ENCODE measurements at regions not wholly inside any gene's neighbourhood (a gene's known extent, or its start where the extent isn't known, plus 50 kb on each side); places are given as distances from the start of the nearest gene placed in this dataset.

- Histone ChIP-seq H4K8ac (ENCODE audit: extremely low read depth, insufficient read depth, low read length) (no peak overlapping the region), H3K79me1 (ENCODE audit: low read depth, low read length) (no peaks in the 10 kb centered on the region), H3K4me3 (ENCODE audit: extremely low read depth in 1 of 4, insufficient read depth in 2 of 4, low read depth in 3 of 4, low read length in 4 of 4) (no peak overlapping the region), H2BK15ac (ENCODE audit: low read length) (no peak overlapping the region), H3K4ac (replicated peaks; ENCODE audit: insufficient read length, low read depth, low read length) (no peak overlapping the region), H3K9ac (replicated peaks in 1 of 4; ENCODE audit: extremely low read depth in 1 of 4, low read depth in 3 of 4, low read length in 3 of 4) (no peak overlapping the region), H4K20me1 (replicated peaks in 1 of 2; ENCODE audit: control insufficient read depth in 1 of 2, insufficient read depth in 2 of 2, low read length in 2 of 2) (no peaks in the 10 kb centered on the region), H3K4me1 (replicated peaks in 1 of 4; ENCODE audit: control insufficient read depth in 3 of 4, insufficient read depth in 4 of 4, low read length in 3 of 4) (no peaks in the 10 kb centered on the region; a peak in 1 of 7 replicates), H2BK5ac (ENCODE audit: low read depth, low read length) (no peak overlapping the region), H4K91ac (replicated peaks; ENCODE audit: insufficient read length, low read length) (no peak overlapping the region), H3K9me3 (ENCODE audit: insufficient read depth in 2 of 2, low read depth in 1 of 2, low read length in 1 of 2) (peaks cover 0 to 11% of the 10 kb centered on the region in 2 experiments; a peak in 2 of 4 replicates), H3K18ac (ENCODE audit: extremely low read depth, low read length) (no peak overlapping the region), H3K36me3 (ENCODE audit: control insufficient read depth in 2 of 4, insufficient read depth in 4 of 4, low read length in 3 of 4) (no peaks in the 10 kb centered on the region), H2BK12ac (ENCODE audit: low read depth, low read length) (no peak overlapping the region), H4K5ac (ENCODE audit: insufficient read length, low read depth, low read length) (no peak overlapping the region), H2AFZ (ENCODE audit: low read length) (no peak overlapping the region), H2BK120ac (replicated peaks; ENCODE audit: low read depth, low read length) (no peak overlapping the region), H3K4me2 (ENCODE audit: insufficient read depth in 1 of 2, low read depth in 2 of 2, low read length in 2 of 2) (no peak overlapping the region), H3K27me3 (replicated peaks in 1 of 4; ENCODE audit: control insufficient read depth in 3 of 4, extremely low read depth in 1 of 4, insufficient read depth in 3 of 4, low read length in 3 of 4) (no peaks in the 10 kb centered on the region), H3K14ac (ENCODE audit: insufficient read length) (no peak overlapping the region), H3K23me2 (ENCODE audit: low read depth, low read length) (no peaks in the 10 kb centered on the region), H3K56ac (replicated peaks; ENCODE audit: insufficient read length, low read depth, low read length) (no peak overlapping the region), H3K23ac (ENCODE audit: insufficient read length) (no peak overlapping the region), H2AK5ac (ENCODE audit: low read depth, low read length) (no peak overlapping the region), H2BK20ac (ENCODE audit: low read length) (no peak overlapping the region), H3K27ac (ENCODE audit: low read depth, low read length) (no peak overlapping the region), H3K79me2 (ENCODE audit: control insufficient read depth in 1 of 2, insufficient read depth in 2 of 2, low read length in 2 of 2) (no peaks in the 10 kb centered on the region)
- CTCF ChIA-PET (ENCODE audit: partially characterized antibody) = interaction anchor here (0.7 to 1.9 kb wide), 2 partner anchors 15 to 23 kb away, joined by 4 to 11 read pairs; no protein-coding TSS in a partner anchor
- no peak for DNase-seq (ENCODE audit: low read depth in 1 of 2, low spot score in 2 of 2)
- TF ChIP-seq KDM4A (IDR thresholded peaks at IDR 0.05; ENCODE audit: low read depth, low read length, severe bottlenecking) (no peak), POLR2A (IDR thresholded peaks at IDR 0.05; ENCODE audit: control extremely low read depth in 1 of 2, low read depth in 2 of 2, low read length in 2 of 2) (no peak), SRF (IDR thresholded peaks at IDR 0.05; ENCODE audit: low read depth, low read length) (no peak)
- TF ChIP-seq, protein P1, sequence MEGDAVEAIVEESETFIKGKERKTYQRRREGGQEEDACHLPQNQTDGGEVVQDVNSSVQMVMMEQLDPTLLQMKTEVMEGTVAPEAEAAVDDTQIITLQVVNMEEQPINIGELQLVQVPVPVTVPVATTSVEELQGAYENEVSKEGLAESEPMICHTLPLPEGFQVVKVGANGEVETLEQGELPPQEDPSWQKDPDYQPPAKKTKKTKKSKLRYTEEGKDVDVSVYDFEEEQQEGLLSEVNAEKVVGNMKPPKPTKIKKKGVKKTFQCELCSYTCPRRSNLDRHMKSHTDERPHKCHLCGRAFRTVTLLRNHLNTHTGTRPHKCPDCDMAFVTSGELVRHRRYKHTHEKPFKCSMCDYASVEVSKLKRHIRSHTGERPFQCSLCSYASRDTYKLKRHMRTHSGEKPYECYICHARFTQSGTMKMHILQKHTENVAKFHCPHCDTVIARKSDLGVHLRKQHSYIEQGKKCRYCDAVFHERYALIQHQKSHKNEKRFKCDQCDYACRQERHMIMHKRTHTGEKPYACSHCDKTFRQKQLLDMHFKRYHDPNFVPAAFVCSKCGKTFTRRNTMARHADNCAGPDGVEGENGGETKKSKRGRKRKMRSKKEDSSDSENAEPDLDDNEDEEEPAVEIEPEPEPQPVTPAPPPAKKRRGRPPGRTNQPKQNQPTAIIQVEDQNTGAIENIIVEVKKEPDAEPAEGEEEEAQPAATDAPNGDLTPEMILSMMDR (IDR thresholded peaks at IDR 0.05; ENCODE audit: control extremely low read depth in 1 of 3, insufficient read depth in 1 of 3, low read depth in 1 of 3, low read length in 3 of 3) = no peak
- 92% methylated on average over 6 of the region's 6 CpGs; no CpG with 5 or more reads in 1 of the 2 experiments for WGBS, 2 experiments (ENCODE audit: extremely low coverage in 1 of 2, insufficient coverage in 1 of 2, insufficient read length in 1 of 2, insufficient replicate concordance in 2 of 2, low coverage in 1 of 2, low lambda C conversion rate in 2 of 2, missing lambda C conversion rate in 1 of 2)
- POLR2A ChIA-PET (ENCODE audit: partially characterized antibody) = no interaction called here
- no peak for FAIRE-seq
These were observed 149.0 kb upstream of the ZNF516 start for GRCh38 chr18:76643996-76644395.

Data from H1 (cell line).